GM12872 (cell line): ENCODE measurements at regions not wholly inside any gene's neighbourhood (a gene's known extent, or its start where the extent isn't known, plus 50 kb on each side); places are given as distances from the start of the nearest gene placed in this dataset.

Experiments
- TF ChIP-seq, protein P1 (sequence below): IDR thresholded peaks from 3 replicates; pipeline ENCODE4 v1.5.1; 2011; ENCODE audit warnings: low read depth, mild to moderate bottlenecking, low read length, moderate library complexity; ENCODE audit not compliant: insufficient read depth

GRCh38 chr1:182185136-182185535, 123.6 kb upstream of the ZNF648 start:
- TF ChIP-seq, protein P1, sequence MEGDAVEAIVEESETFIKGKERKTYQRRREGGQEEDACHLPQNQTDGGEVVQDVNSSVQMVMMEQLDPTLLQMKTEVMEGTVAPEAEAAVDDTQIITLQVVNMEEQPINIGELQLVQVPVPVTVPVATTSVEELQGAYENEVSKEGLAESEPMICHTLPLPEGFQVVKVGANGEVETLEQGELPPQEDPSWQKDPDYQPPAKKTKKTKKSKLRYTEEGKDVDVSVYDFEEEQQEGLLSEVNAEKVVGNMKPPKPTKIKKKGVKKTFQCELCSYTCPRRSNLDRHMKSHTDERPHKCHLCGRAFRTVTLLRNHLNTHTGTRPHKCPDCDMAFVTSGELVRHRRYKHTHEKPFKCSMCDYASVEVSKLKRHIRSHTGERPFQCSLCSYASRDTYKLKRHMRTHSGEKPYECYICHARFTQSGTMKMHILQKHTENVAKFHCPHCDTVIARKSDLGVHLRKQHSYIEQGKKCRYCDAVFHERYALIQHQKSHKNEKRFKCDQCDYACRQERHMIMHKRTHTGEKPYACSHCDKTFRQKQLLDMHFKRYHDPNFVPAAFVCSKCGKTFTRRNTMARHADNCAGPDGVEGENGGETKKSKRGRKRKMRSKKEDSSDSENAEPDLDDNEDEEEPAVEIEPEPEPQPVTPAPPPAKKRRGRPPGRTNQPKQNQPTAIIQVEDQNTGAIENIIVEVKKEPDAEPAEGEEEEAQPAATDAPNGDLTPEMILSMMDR: no peak

DNA sequence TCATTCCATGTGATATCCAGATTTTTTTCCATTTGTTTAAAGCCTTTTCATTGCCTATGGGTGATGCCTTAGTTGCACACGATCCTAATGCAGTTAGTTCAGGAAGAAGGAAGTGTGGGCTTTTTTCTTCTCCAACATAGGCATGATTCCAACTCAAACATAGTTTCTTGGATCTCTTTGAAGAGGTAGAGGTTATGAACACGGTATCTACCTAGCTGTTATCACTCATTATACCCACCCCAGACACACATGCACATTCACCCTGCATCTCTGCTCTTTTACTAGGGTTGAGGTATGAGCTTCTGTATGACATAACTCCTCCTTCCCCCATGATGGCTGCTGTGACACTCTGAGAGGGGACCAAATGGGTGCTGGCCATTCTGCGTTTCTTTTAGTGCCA, 122.1 kb upstream of the ZNF648 start:
- TF ChIP-seq, protein P1: no peak

DNA sequence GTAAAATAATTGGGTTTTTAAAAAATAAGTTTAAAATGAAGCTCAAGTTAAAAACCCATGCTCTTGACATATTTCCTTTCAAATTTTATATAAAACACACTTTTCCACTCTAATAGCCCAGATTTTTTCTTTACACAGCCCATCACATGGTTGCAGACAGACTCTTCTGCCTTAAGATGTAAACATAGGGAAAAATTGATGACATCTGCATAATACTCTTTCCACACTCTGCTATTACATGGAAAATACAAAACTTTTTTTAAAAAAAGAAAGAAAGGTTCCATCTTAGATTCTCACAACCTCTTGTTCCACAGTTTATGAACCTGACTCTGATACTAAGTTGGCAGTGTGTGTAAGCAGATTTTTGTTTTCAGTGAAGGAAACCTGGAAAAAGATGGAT, 120.8 kb upstream of the ZNF648 start:
- TF ChIP-seq, protein P1: no peak

- TF ChIP-seq, protein P1: no peak
Measured at GRCh38 chr1:182181167-182181572, 119.7 kb upstream of the ZNF648 start.

DNA sequence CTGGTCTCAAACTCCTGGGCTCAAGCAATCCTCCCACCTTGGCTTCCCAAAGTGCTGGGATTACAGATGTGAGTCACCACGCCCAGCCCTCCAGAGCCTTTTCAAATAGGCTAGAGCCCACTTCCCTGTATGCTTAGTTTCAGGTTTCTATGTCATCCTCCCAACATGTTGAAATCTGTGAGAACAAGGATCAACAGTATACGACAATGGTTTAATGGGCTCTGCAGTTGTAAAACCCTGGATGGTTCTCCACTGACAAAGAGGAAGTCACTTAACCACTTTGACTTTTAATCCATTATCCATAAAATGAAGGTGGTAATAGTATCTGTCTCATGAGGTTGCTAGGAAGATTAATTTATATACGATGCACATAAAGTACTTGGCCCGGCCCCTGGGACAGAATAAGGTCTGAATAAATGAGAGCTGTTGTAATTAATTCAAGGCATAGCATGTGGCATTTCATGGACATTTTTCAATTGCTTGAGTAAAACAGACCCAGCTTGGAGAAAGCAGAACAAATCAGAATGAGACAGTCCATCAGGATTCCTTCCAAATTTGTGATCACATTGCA, 113.9 kb upstream of the ZNF648 start:
- TF ChIP-seq, protein P1: no peak

DNA sequence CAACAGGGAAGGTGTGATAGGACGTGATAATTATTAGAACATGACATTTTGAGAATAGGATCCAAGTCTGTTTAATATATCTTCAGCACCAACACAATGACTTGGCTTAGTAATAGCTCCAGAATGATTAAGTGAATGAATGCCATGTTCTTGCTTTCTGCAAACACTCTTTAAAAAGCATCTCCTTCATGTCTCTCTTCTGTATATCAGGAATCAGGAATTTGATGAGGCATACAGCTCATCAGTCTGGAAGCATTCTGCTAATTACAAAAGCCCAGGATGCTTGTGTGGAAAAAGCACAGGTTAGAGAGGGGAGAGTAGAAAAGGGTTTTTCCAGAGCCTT, 113.0 kb upstream of the ZNF648 start:
- TF ChIP-seq, protein P1: no peak

DNA sequence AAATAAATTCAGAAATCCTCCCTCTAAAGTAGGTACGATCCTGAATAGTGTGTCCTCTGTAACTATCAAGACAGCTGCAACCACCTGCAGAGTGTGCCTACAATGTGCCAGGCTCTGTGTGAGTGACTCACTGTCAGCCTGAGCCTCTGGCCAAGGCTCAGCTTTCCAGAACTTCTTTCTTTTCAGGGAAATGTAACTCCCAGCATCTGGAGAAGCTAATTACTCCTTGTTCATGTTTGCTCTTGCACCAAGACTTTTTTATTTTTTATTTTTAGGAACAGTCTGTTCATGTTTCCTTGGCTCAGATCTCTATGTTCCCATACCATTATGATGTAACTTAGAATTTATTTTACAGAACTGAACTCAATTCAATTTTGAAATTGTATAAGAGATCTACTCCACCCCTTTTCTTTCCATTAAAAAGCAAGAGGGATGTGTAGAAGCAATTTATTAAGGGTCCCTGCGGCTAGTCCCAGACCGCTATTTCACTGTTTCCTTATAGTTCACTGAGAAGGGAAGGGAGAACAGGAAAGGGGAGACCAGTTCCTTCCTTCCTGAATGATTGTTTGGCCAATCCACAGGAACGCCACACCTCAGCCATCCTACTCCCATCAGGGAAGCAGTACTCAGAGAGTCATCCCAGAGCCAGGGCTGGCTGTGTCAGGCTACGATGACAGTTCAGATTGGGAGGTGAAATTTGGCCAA, 112.4 kb upstream of the ZNF648 start:
- TF ChIP-seq, protein P1: no peak
